ENCODE measurements at regions not wholly inside any gene's neighbourhood (a gene's known extent, or its start where the extent isn't known, plus 50 kb on each side); places are given as distances from the start of the nearest gene placed in this dataset.
"Not testable (repeated sequence)": the region's sequence is repeated elsewhere in the genome, so short reads cannot be mapped to it uniquely, and the experiment has no call there.

GRCh38 chr3:80618295-80619256, 850.8 kb upstream of the ROBO1 start:
- DNase-seq (ENCODE audit: low spot score): no peak

GRCh38 chr3:80612366-80612765, 844.6 kb upstream of the ROBO1 start:
- no peak for DNase-seq (ENCODE audit: low spot score)

DNA sequence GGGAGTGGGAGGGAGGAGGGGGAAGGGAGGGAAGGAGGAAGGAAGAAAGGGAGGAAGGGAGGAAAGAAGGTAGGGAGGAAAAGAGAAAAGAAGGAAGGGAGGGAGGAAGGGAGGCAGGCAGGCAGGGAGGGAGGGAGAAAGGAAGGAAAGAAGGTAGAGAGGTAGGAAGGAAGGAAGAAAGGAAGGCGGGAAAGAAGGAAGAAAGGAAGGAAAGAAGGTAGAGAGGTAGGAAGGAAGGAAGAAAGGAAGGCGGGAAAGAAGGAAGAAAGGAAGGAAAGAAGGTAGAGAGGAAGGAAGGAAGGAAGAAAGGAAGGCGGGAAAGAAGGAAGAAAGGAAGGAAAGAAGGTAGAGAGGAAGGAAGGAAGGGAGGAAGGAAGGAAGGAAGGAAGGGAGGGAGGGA, 840.3 kb upstream of the ROBO1 start:
- DNase-seq (ENCODE audit: low spot score): not testable (repeated sequence)

GRCh38 chr3:80606073-80606472, 838.3 kb upstream of the ROBO1 start:
- no peak for DNase-seq (ENCODE audit: low spot score)

DNA sequence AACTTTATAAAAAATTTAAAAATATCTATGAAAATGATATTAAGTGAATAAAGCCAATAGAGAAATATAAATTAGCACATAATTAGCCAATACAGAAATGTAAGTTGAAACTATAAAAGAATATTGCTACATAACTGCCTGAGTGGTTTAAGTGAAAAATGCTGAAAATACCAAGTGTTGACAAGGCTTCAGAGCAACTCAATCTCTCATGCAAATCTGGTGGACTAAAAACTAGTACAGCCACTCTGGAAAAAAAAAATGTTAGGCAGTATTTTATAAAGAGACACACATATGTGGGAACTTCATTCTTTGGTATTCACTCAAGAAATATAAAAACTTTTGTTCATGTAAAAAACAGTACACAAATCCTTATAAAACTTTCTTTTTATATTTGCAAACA, 833.7 kb upstream of the ROBO1 start:
- no peak for DNase-seq (ENCODE audit: low spot score)

GRCh38 chr3:80592792-80593191, 825.0 kb upstream of the ROBO1 start:
- DNase-seq (ENCODE audit: low spot score): no peak

DNA sequence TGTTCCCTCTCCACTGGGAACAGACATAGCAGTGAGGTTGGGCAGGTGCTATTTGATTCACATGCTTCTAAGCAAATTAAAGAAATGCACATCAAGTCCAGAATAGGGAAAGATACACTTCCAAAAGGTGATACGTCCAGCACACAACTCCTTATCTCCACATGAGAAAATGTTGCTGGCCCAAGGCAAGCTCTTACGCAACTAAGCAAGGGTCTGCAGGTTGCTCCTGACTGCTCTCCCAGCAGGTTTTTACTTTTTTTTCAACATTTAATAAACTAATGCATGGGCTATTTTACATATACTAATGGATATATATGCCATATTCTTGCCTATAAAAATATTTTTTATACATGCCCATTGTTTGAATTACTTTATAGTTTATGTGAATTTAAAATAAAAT, 818.5 kb upstream of the ROBO1 start:
- DNase-seq (ENCODE audit: low spot score): no peak

DNA sequence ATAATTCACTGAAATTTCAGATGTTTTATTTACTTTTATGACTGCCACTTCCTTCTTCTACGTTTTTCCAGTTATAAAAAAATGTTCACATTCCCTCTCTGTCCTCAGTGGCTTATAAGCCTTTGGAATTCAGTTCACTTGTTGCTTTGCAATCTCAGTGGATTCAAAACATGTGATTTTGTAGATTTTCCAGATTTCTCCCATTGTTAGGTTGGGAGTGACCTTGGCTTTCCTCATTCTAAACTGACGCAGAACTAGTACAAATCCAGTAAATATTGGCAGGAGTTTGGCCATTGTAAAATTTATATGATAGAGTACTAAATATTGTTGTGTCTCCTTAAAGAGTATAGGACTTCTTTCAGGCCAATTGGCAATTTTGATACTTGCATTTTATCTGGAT, 812.3 kb upstream of the ROBO1 start:
- no peak for DNase-seq (ENCODE audit: low spot score)

- DNase-seq (ENCODE audit: low spot score): no peak
Observed at GRCh38 chr3:80564391-80564790, 796.6 kb upstream of the ROBO1 start.

GRCh38 chr3:80559701-80560100, 791.9 kb upstream of the ROBO1 start:
- DNase-seq (ENCODE audit: low spot score): no peak

DNA sequence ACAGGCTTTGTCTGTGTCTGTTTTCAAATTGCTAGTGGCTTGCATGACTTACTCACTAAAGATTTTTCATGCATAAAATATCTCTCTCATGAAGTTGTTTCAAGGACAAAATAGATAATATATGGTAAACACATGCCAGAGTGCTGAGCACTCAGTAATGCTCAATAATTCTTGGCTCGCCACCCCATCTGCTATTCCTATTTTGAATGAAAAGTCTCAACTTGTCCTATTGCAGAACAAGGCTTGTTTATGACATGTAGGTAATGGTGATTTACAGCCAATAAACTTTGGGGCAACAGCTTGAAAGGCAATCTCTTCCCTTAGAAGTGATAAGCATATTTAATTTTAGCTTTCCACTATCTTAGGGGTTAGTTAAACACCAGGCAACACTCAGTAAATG, 789.0 kb upstream of the ROBO1 start:
- DNase-seq (ENCODE audit: low spot score): no peak

DNA sequence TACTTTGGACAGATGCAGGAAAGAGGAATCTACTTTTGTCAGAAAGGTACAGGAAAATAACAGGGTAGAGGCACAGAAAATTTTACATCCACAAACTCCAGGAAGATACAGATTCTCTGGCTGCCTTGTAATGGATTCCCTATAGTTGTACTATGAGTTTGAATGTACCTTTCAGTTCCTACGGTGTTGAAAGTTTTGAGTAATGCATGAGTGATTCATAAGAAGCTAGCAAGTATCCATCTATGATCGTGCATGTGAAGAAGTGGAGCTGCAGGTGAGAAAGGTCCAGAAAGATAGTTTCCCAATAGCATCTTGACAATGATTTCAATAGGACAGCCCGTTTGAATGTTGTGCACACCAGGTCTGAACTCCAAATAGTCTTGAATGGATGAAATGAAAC, 786.5 kb upstream of the ROBO1 start:
- DNase-seq (ENCODE audit: low spot score): no peak

- no peak for DNase-seq (ENCODE audit: low spot score)
Observed at GRCh38 chr3:80553211-80553610, 785.4 kb upstream of the ROBO1 start.

DNA sequence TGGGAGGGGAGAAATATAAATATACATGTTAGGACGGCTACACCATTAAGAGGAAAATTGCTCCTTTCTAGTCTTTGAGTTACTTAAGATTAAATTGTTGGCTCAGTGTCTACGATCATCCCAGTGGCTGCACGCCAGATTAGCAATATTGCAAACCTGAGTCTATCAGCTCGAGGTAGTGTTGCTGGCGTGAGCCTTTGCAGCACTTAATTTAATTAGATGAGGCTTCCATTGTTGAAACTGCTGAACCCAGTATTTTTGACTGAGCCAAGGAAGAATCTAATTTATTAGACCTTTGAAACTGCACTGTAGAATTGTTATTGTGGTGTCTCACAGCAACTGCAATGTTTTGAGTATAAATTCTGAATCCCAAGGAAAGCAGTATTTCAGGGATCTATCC, 782.4 kb upstream of the ROBO1 start:
- DNase-seq (ENCODE audit: low spot score): no peak

- no peak for DNase-seq (ENCODE audit: low spot score)
Observed at GRCh38 chr3:80549173-80549572, 781.4 kb upstream of the ROBO1 start.

GRCh38 chr3:80543154-80543553, 775.4 kb upstream of the ROBO1 start:
- DNase-seq (ENCODE audit: low spot score): no peak

DNA sequence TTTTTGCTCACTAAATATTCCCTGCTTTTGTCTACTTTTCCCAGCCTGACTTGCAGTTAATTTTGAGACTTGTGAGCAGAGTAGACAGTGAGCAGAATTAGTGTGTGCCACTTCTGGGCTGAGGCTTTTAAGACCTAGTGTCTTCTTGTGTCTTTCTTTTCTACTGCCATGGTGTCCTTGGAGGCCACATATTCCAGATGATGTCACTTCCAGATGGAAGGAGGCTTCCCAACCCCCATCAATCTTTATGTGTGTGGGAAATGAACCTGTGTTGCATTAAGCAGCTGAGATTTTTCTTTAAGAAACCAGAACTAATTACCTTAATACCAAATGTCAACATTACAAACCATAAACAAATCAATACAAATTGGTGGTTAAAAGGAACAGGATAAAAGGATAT, 774.7 kb upstream of the ROBO1 start:
- DNase-seq (ENCODE audit: low spot score): no peak

- no peak for DNase-seq (ENCODE audit: low spot score)
Observed at GRCh38 chr3:80537680-80538079, 769.9 kb upstream of the ROBO1 start.

- no peak for DNase-seq (ENCODE audit: low spot score)
Observed at GRCh38 chr3:80535286-80535685, 767.5 kb upstream of the ROBO1 start.

GRCh38 chr3:80533553-80533952, 765.8 kb upstream of the ROBO1 start:
- no peak for DNase-seq (ENCODE audit: low spot score)

DNA sequence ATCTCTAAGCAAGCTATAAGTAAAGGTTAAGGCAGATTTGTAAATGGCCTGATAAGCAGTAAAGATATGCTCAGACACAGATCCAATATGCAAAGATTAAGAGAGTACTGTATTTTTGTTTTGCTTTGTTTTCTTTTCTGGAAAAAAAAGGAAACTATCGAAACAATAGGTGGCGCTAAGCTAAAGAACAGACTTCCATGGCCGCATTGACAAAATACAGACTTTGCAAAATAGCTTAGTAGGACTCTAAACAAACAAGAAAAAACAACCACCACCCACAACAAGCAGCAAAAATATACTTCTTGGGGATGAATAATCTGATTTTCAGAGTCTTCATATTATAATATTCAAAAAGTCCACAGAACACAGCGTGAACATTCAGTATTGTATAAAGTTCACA, 758.4 kb upstream of the ROBO1 start:
- no peak for DNase-seq (ENCODE audit: low spot score)

DNA sequence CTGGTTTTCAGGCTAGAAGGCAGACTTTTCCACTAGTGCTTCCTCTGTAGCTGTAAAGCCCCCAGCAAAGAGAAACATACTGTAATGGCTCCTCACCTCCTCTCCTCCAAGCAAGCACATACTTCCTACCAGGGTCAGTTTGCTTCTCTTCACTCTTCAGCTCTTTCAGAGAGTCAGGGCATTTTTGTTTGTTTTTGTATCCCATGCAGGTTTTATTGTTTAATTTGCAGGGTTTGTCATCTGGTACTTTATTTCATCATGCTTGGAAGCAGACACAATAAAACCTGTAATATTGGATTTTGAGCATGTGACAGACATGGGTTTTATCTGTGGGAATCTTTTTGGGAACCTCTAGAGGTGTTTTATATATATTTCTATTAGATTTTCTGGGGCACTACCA, 753.3 kb upstream of the ROBO1 start:
- DNase-seq (ENCODE audit: low spot score): no peak

- DNase-seq (ENCODE audit: low spot score): no peak
Observed at GRCh38 chr3:80519436-80519835, 751.6 kb upstream of the ROBO1 start.

GRCh38 chr3:80496452-80496851, 728.7 kb upstream of the ROBO1 start:
- no peak for DNase-seq (ENCODE audit: low spot score)
